GM12878 (cell line): ENCODE measurements at regions not wholly inside any gene's neighbourhood (a gene's known extent, or its start where the extent isn't known, plus 50 kb on each side); places are given as distances from the start of the nearest gene placed in this dataset.

Source experiments
- ATAC-seq: fragments of 200-7000 bp; cut with Tn5 transposase; 3 replicates; pipeline ENCODE4 v1.9.1; 2020; ENCODE audit warnings: mild to moderate bottlenecking, moderate library complexity
- BruUV-seq: library from RNA; stranded (reverse); fragments of 400-500 nt; replicated peaks from 2 replicates; lab custom pipeline; 2021; lab: Mats Ljungman, UMichigan
- CTCF ChIA-PET: fragments of 300-600 bp; sonication (Branson Sonifier 250); formaldehyde crosslinking; extraction: SDS; loops from one replicate; lab custom pipeline; 2021; ENCODE audit warnings: inconsistent platforms; lab: Yijun Ruan, JAX
- POLR2A ChIA-PET: fragments of 350-600 bp; formaldehyde crosslinking; extraction: SDS; loops from one replicate; lab custom pipeline; 2021; ENCODE audit warnings: inconsistent platforms; lab: Charles Lee
- RAD21 ChIA-PET: fragments of 300-600 bp; sonication (Branson Sonifier 250); formaldehyde crosslinking; loops from one replicate; lab custom pipeline; 2023; ENCODE audit warnings: antibody characterized with exemption; ENCODE audit not compliant: unreplicated experiment; lab: Charles Lee
- SMC1A ChIA-PET: fragments of 300-600 bp; sonication (Branson Sonifier 250); formaldehyde crosslinking; loops from one replicate; lab custom pipeline; 2023; ENCODE audit not compliant: unreplicated experiment, uncharacterized antibody; lab: Charles Lee
- DNase-seq: peaks from one replicate; pipeline ENCODE4 v3.0.0-alpha.2; 2011; ENCODE audit warnings: low read depth, low spot score
- FAIRE-seq: peaks from 3 replicates; lab custom pipeline; 2011; peaks lifted over from hg19 to GRCh38; lab: Jason Lieb, UNC
- H2AFZ ChIP-seq: 2 replicates; pipeline ENCODE4 v1.6.0; 2011; ENCODE audit warnings: low read depth, low read length, control low read depth; ENCODE audit not compliant: control insufficient read depth
- H3K27ac ChIP-seq: 2 replicates; pipeline ENCODE4 v1.5.1; 2011; ENCODE audit warnings: control low read depth; ENCODE audit not compliant: control insufficient read depth, insufficient read depth
- H3K27me3 ChIP-seq, 2 experiments: replicated peaks in 1 of 2; 2 replicates each; pipeline versions ENCODE4 v1.6.0 to v1.6.1; 2011; ENCODE audit warnings: low read length in 1 of 2; ENCODE audit not compliant: control insufficient read depth in 2 of 2, insufficient read depth in 2 of 2
- H3K36me3 ChIP-seq, 2 experiments: 2 replicates each; pipeline ENCODE4 v1.5.1; 2011; ENCODE audit warnings: low read length in 1 of 2; ENCODE audit not compliant: control insufficient read depth in 2 of 2, insufficient read depth in 2 of 2
- H3K4me1 ChIP-seq: 2 replicates; pipeline ENCODE4 v1.6.1; 2011; ENCODE audit warnings: mild to moderate bottlenecking, low read length, moderate library complexity, mixed read lengths; ENCODE audit not compliant: control insufficient read depth, insufficient read depth
- H3K4me2 ChIP-seq: 2 replicates; pipeline ENCODE4 v1.6.0; 2011; ENCODE audit warnings: control low read depth; ENCODE audit not compliant: control insufficient read depth, insufficient read depth
- H3K4me3 ChIP-seq: fragments of 200-600 bp; sonication (generic); 2 replicates; pipeline ENCODE4 v1.5.1; 2016
- H3K79me2 ChIP-seq: 2 replicates; pipeline ENCODE4 v1.6.0; 2011; ENCODE audit warnings: low read length; ENCODE audit not compliant: control insufficient read depth, insufficient read depth
- H3K9ac ChIP-seq: 2 replicates; pipeline ENCODE4 v1.8.0; 2011; ENCODE audit warnings: low read length, control low read depth, mixed read lengths; ENCODE audit not compliant: control insufficient read depth, insufficient read depth
- H3K9me3 ChIP-seq: replicated peaks from 3 replicates; pipeline ENCODE4 v1.5.1; 2011; ENCODE audit warnings: mild to moderate bottlenecking, low read length; ENCODE audit not compliant: control insufficient read depth, insufficient read depth
- H4K20me1 ChIP-seq: 2 replicates; pipeline ENCODE4 v1.6.0; 2011; ENCODE audit not compliant: control insufficient read depth, insufficient read depth
- BCL11A ChIP-seq: IDR thresholded peaks from 2 replicates; pipeline ENCODE4 v1.6.1; 2011; ENCODE audit warnings: low read depth, low read length
- CHD2 ChIP-seq: IDR thresholded peaks from 2 replicates; pipeline ENCODE4 v1.6.1; 2011; ENCODE audit warnings: low read depth, low read length, improper control_type of control experiment, borderline replicate concordance
- EED ChIP-seq: sonication (generic); IDR thresholded peaks from 2 replicates; pipeline ENCODE4 v1.6.1; 2016; ENCODE audit warnings: antibody characterized with exemption, low read depth
- EGR1 ChIP-seq, 2 experiments: IDR thresholded peaks; 1 replicate in 1 of 2; 2 replicates in 1 of 2; pipeline ENCODE4 v1.6.1; 2011 to 2012; ENCODE audit warnings: low read depth in 2 of 2, low read length in 2 of 2, borderline replicate concordance in 1 of 2, mild to moderate bottlenecking in 1 of 2, moderate library complexity in 1 of 2
- HCFC1 ChIP-seq: fragments of 150-350 bp; IDR thresholded peaks from 2 replicates; pipeline ENCODE4 v1.6.1; 2014; ENCODE audit warnings: low read length
- JUNB ChIP-seq: IDR thresholded peaks from 2 replicates; pipeline ENCODE4 v1.6.1; 2016; ENCODE audit warnings: antibody characterized with exemption, mild to moderate bottlenecking
- KAT2A ChIP-seq: conservative IDR thresholded peaks from 2 replicates; pipeline ENCODE4 v1.6.1; 2011; ENCODE audit warnings: low read depth, low read length; ENCODE audit not compliant: control insufficient read depth
- MYC ChIP-seq: IDR thresholded peaks from 2 replicates; pipeline ENCODE4 v1.6.1; 2011; ENCODE audit warnings: mild to moderate bottlenecking, low read length, moderate library complexity, inconsistent platforms; ENCODE audit not compliant: insufficient read depth, insufficient replicate concordance, insufficient read length, severe bottlenecking
- RAD21 ChIP-seq: IDR thresholded peaks from 2 replicates; pipeline ENCODE4 v1.6.1; 2011; ENCODE audit warnings: mild to moderate bottlenecking, low read depth, low read length, moderate library complexity; ENCODE audit not compliant: insufficient read depth
- SREBF1 ChIP-seq: IDR thresholded peaks from 2 replicates; pipeline ENCODE4 v1.6.1; 2012; ENCODE audit warnings: mild to moderate bottlenecking, low read length
- ZBED1 ChIP-seq: IDR thresholded peaks from 2 replicates; pipeline ENCODE4 v1.6.1; 2016; ENCODE audit warnings: borderline replicate concordance
- ZNF207 ChIP-seq: fragments of 450-650 bp; IDR thresholded peaks from 2 replicates; pipeline ENCODE4 v1.6.1; 2014; ENCODE audit warnings: antibody characterized with exemption, mild to moderate bottlenecking, borderline replicate concordance
- ZNF274 ChIP-seq: IDR thresholded peaks from one replicate; pipeline ENCODE4 v1.8.0; 2011; ENCODE audit not compliant: insufficient read length, insufficient read depth
- ZSCAN29 ChIP-seq: fragments of 450-650 bp; IDR thresholded peaks from 2 replicates; pipeline ENCODE4 v1.6.1; 2017; ENCODE audit warnings: mild to moderate bottlenecking, moderate library complexity
- WGBS: methylation state at CpG from one replicate; pipeline ENCODE4 v1.1.6; 2016; ENCODE audit warnings: low lambda C conversion rate; ENCODE audit not compliant: insufficient replicate concordance, insufficient coverage; ENCODE audit errors: missing lambda C conversion rate; 5-methylcytosine and 5-hydroxymethylcytosine counted together
- in situ Hi-C: fragments of 300-500 bp; cut with MboI; formaldehyde crosslinking; loops from 9 replicates; pipeline ENCODE4 v1.14.3; 2018; ENCODE audit warnings: mixed read lengths
- intact Hi-C: fragments of 100-400 bp; cut with micrococcal nuclease; formaldehyde crosslinking; loops from one replicate; pipeline ENCODE4 v1.14.2; 2022; ENCODE audit not compliant: unreplicated experiment
- TF ChIP-seq, protein P1 (sequence below): IDR thresholded peaks from 2 replicates; pipeline ENCODE4 v1.6.1; 2012; ENCODE audit warnings: low read depth, low read length, improper control_type of control experiment
- TF ChIP-seq, protein P2 (sequence below): fragments of 450-650 bp; formaldehyde crosslinking; IDR thresholded peaks from 2 replicates; pipeline ENCODE4 v1.4.0; 2022; ENCODE audit warnings: mild to moderate bottlenecking, moderate library complexity
- TF ChIP-seq, protein P3 (sequence below): fragments of 450-650 bp; IDR thresholded peaks from 2 replicates; pipeline ENCODE4 v1.6.1; 2016; ENCODE audit warnings: mild to moderate bottlenecking, moderate library complexity, borderline replicate concordance

DNA sequence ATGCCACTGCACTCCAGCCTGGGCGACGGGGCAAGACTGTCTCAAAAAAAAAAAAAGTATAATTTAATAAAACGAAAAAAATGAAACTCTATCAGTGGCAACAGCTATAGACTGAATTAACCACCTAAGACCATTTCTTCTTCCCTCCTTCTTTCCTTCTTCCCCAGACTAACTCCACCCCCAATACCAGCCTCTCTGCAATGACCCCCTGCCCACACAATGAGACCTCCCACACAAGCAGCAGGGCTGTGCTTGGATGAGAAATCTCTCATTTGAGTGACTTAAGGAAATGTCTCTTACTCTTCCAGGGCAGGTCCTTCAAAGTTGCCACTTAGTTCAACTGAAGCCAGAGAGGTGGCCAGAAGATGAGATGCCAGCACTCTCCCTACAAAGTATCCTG, 94.5 kb upstream of the SYT6 start:
- intact Hi-C loops (no loop called here), in situ Hi-C loops (no loop called here)
- no peak overlapping the region for H3K4me3 ChIP-seq
- FAIRE-seq (no peak), ATAC-seq (no peak), DNase-seq (no peak)
- no peaks in the 10 kb centered on the region for H3K79me2 ChIP-seq
- no peak overlapping the region for H3K4me2 ChIP-seq
- no peaks in the 10 kb centered on the region for H3K36me3 ChIP-seq
- CTCF ChIA-PET = no interaction called here
- no peak overlapping the region for H3K27ac ChIP-seq
- no peaks in the 10 kb centered on the region for H3K9me3 ChIP-seq
- H3K9ac ChIP-seq = no peak overlapping the region
- TF ChIP-seq BCL11A (no peak), EGR1 (IDR thresholded peaks at IDR 0.05; ENCODE audit: borderline replicate concordance in 1 of 2, low read depth in 2 of 2, low read length in 2 of 2) (no peak), ZSCAN29 (no peak), ZNF274 (no peak), HCFC1 (no peak), EED (no peak), SREBF1 (no peak), JUNB (no peak), CHD2 (no peak), ZNF207 (no peak), KAT2A (no peak), RAD21 (no peak), MYC (no peak), ZBED1 (no peak)
- TF ChIP-seq, protein P1, sequence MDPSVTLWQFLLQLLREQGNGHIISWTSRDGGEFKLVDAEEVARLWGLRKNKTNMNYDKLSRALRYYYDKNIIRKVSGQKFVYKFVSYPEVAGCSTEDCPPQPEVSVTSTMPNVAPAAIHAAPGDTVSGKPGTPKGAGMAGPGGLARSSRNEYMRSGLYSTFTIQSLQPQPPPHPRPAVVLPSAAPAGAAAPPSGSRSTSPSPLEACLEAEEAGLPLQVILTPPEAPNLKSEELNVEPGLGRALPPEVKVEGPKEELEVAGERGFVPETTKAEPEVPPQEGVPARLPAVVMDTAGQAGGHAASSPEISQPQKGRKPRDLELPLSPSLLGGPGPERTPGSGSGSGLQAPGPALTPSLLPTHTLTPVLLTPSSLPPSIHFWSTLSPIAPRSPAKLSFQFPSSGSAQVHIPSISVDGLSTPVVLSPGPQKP = no peak
- TF ChIP-seq, protein P2, sequence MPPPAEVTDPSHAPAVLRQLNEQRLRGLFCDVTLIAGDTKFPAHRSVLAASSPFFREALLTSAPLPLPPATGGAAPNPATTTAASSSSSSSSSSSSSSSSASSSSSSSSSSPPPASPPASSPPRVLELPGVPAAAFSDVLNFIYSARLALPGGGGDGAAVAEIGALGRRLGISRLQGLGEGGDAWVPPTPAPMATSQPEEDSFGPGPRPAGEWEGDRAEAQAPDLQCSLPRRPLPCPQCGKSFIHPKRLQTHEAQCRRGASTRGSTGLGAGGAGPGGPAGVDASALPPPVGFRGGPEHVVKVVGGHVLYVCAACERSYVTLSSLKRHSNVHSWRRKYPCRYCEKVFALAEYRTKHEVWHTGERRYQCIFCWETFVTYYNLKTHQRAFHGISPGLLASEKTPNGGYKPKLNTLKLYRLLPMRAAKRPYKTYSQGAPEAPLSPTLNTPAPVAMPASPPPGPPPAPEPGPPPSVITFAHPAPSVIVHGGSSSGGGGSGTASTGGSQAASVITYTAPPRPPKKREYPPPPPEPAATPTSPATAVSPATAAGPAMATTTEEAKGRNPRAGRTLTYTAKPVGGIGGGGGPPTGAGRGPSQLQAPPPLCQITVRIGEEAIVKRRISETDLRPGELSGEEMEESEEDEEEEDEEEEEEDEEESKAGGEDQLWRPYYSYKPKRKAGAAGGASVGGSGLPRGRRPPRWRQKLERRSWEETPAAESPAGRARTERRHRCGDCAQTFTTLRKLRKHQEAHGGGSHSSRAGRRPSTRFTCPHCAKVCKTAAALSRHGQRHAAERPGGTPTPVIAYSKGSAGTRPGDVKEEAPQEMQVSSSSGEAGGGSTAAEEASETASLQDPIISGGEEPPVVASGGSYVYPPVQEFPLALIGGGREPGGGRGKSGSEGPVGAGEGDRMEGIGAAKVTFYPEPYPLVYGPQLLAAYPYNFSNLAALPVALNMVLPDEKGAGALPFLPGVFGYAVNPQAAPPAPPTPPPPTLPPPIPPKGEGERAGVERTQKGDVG (CRISPR knock-in tag) = no peak
- TF ChIP-seq, protein P3, sequence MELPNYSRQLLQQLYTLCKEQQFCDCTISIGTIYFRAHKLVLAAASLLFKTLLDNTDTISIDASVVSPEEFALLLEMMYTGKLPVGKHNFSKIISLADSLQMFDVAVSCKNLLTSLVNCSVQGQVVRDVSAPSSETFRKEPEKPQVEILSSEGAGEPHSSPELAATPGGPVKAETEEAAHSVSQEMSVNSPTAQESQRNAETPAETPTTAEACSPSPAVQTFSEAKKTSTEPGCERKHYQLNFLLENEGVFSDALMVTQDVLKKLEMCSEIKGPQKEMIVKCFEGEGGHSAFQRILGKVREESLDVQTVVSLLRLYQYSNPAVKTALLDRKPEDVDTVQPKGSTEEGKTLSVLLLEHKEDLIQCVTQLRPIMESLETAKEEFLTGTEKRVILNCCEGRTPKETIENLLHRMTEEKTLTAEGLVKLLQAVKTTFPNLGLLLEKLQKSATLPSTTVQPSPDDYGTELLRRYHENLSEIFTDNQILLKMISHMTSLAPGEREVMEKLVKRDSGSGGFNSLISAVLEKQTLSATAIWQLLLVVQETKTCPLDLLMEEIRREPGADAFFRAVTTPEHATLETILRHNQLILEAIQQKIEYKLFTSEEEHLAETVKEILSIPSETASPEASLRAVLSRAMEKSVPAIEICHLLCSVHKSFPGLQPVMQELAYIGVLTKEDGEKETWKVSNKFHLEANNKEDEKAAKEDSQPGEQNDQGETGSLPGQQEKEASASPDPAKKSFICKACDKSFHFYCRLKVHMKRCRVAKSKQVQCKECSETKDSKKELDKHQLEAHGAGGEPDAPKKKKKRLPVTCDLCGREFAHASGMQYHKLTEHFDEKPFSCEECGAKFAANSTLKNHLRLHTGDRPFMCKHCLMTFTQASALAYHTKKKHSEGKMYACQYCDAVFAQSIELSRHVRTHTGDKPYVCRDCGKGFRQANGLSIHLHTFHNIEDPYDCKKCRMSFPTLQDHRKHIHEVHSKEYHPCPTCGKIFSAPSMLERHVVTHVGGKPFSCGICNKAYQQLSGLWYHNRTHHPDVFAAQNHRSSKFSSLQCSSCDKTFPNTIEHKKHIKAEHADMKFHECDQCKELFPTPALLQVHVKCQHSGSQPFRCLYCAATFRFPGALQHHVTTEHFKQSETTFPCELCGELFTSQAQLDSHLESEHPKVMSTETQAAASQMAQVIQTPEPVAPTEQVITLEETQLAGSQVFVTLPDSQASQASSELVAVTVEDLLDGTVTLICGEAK = no peak
- no TSS peak for BruUV-seq
- POLR2A ChIA-PET = no interaction called here
- no peaks in the 10 kb centered on the region for H4K20me1 ChIP-seq
- RAD21 ChIA-PET = no interaction called here
- H2AFZ ChIP-seq = no peak overlapping the region
- H3K27me3 ChIP-seq = no peaks in the 10 kb centered on the region
- 10% methylated on average over 3 of the region's 3 CpGs for WGBS
- SMC1A ChIA-PET = interaction anchor here (1.1 kb wide), 1 partner anchor 24 kb away, joined by 3 read pairs; no protein-coding TSS in a partner anchor
- no peaks in the 10 kb centered on the region for H3K4me1 ChIP-seq
